C4-2B (cell line): ENCODE measurements at regions not wholly inside any gene's neighbourhood (a gene's known extent, or its start where the extent isn't known, plus 50 kb on each side); places are given as distances from the start of the nearest gene placed in this dataset.

Experiments used
- CTCF ChIP-seq: fragments of 450-650 bp; conservative IDR thresholded peaks from 2 replicates; pipeline ENCODE4 v1.5.1; 2017; ENCODE audit warnings: mild to moderate bottlenecking
- ZFX ChIP-seq: fragments of 450-650 bp; IDR thresholded peaks from 2 replicates; pipeline ENCODE4 v1.6.1; 2017

DNA sequence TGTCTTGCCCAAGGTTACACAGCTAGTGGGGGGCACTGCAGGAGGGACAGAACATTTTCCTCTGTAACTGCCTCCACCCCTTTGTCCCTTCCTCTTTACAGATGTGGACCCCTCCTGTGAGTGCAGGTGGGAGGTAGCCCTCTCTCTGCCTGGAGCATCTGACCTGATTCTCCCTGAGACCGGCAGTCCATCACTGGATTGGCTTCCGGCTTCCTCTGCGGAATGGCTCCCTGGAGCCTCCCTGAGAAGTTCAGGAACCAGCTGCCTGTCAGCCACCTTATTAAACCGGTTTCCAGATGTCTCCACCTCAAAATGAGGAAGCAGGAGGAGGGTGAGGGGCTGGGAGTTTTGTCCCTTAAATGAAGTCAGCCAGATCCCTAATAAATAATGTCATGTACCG is 67.3 kb upstream of the TNP1 start:
- TF ChIP-seq CTCF (no peak), ZFX (no peak)
